ENCODE measurements at regions not wholly inside any gene's neighbourhood (a gene's known extent, or its start where the extent isn't known, plus 50 kb on each side); places are given as distances from the start of the nearest gene placed in this dataset.

- DNase-seq (ENCODE audit: low read depth in 2 of 2), result no peak
Observed at GRCh38 chr6:137353842-137354397, 134.7 kb upstream of the IFNGR1 start.

GRCh38 chr6:137353346-137353745, 134.2 kb upstream of the IFNGR1 start:
- DNase-seq (ENCODE audit: low read depth in 2 of 2), result no peak

GRCh38 chr6:137352859-137353258, 133.7 kb upstream of the IFNGR1 start:
- DNase-seq (ENCODE audit: low read depth in 2 of 2), result no peak

GRCh38 chr6:137351890-137352289, 132.7 kb upstream of the IFNGR1 start:
- DNase-seq (ENCODE audit: low read depth in 2 of 2), result no peak

DNA sequence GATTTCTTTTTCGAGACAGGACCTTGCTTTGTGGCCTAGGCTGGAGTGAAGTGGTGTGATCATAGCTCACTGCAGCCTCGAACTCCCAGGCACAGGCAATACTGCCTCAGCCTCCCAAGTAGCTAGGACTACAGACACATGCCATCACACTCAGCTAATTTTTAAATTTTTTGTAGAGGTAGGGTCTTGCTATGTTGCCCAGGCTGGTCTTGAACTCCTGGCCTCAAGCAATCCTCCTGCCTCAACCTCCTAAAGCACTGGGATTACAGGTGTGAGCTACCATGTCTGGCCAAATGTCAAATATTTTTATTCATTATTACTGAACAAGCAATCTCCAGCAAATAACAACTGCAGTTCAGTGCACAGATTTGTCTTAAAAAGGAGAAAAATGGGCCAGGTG, 131.7 kb upstream of the IFNGR1 start:
- no peak for DNase-seq (ENCODE audit: low read depth in 2 of 2)

DNA sequence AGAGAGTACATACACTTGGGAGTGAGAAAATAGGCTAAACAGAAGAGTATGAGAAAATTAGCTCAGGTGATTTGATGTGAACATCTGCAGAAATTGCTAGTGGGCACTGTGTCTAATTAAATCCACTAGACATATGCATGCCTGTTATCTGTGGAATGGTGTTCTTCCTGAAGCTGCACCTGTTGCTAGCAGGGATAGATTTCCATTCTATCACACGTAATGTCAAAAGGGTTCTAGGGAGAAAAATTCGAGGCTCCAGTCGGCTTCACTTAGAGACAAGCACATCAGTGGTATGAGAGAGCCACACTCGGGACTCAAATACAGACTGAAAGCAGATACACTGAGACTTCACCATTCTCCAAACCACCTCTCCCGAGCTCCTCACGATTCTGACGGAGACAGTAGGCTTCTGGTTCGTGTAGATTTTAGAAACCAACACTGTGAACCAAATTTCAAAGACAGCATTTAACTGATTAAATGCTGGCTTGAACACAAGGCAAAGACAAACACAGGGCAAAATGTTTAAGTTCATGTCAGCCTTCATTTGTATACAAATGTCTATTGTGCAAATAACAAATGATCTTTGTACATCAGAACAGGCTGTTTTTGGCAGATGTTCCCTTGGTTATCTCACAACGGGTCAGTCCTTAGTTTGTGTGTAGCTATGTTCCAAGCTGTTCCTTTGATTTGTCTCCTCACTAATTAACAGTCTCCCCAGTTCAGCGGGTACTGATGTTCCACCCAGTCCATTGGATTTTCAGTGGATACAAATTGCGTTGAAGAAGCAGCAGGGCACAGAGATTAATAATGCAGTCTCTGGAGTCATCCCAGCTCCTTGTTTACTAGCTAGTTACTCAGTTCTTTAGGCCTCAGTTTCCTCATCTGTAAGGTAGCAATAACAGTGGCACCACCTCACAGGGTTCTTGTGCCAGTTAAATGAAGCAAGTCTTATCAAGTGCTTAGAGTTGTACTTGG, 131.0 kb upstream of the IFNGR1 start:
- DNase-seq (ENCODE audit: low read depth in 2 of 2), result no peak

GRCh38 chr6:137348777-137349176, 129.6 kb upstream of the IFNGR1 start:
- no peak for DNase-seq (ENCODE audit: low read depth in 2 of 2)

- DNase-seq (ENCODE audit: low read depth in 2 of 2), result no peak
Observed at GRCh38 chr6:137343241-137343640, 124.1 kb upstream of the IFNGR1 start.

GRCh38 chr6:137342607-137343190, 123.5 kb upstream of the IFNGR1 start:
- DNase-seq (ENCODE audit: low read depth in 2 of 2), result no peak

GRCh38 chr6:137341681-137342195, 122.6 kb upstream of the IFNGR1 start:
- peak; percentile 24 to 40 for DNase-seq (ENCODE audit: low read depth in 2 of 2)

DNA sequence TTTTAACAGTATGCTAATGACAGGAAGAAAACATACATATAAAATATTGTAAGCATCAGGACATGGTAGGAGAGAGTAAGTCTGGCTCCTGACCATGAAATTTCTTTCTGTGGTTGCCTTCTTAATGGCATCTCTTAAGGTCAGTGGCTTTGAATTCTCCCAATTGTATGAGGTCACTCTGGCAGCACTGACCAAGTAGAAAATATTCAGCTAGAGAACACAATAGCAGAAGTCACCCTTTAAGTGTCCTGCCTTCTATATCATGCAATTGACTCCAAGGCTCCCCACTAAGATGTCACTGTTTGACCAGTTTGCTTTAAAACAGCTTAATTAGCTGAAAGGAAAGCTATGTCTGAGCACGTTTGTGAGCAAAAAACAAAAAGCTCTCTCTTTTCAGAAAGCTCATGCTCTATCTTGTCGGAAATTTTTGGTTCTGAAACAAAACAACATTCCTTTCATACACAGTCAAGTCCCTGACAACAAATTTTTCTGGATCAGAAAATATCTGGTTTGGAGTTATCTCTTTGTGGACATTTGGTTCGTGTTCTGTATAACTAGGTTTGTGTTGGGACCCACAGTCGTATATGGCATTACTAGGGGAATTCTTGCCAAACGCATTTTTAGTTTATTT, 120.9 kb upstream of the IFNGR1 start:
- no peak for DNase-seq (ENCODE audit: low read depth in 2 of 2)

DNA sequence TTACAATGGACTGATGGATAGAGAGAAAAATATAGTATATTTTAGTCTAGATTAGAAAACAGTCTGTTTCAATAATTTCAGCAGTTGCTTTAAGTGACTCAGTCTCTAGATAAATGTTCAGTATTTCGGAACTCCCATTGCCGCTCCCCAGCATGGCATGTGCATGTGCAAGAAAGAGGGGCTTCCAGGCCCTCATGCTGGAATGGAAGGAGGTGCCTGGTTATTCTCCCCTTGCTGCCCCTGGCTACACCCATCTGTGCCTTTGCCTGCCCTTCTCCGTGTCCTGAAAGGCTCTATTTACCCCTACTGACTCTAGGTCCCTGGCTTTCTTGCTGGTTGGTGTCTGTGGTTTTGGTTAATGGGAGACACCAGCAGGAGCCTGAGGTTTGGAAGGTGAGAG, 115.7 kb upstream of the IFNGR1 start:
- DNase-seq (ENCODE audit: low read depth in 2 of 2), result no peak

DNA sequence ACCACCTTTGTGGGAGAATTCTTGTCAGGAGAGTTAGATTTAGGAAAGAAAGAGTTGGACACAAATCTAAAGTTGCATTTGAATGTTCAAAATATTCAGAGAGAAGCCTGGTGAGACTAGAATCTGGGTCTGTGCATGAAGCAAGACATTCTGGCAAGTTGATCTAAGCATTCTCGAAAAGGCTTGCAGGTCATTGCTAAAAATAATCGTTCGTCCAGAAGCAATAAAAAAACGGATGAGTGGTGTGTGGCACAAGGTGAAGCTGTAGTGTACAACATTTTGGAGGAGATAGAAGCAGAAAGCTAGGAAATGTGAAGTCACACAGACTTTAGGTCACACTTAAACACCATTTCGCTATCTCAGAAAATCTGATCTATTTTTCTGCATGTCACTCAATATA, 114.9 kb upstream of the IFNGR1 start:
- DNase-seq (ENCODE audit: low read depth in 2 of 2), result no peak

DNA sequence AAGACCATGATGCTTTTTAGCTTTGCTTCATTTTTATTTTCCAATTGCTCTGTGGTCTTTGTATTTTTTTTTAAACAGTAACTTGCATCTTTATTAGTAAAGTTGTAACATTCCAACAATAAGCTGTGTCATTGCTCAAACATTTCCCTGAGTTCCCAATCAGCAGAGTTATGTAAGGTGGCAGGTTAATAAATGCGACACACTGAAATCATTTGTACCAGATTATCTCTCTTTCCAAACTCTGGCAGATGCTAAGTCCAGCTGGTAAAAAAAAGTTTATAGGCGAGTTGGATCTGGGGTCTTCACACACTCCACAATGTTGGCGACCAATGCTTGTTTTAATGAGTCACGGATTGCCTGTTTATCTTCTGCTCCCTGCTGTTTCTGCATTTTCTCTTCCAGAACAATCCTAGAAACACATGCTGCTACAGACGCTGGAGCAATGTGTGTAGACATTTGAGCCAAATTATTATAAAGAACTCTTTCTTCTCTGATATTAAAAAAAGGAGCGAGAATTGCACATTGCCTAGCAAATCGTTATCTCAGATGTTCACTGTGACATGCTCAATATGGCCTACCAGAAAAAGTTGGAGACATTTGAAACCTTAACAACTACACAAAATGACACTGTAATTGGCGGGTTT, 113.6 kb upstream of the IFNGR1 start:
- DNase-seq (ENCODE audit: low read depth in 2 of 2), result no peak

- no peak for DNase-seq (ENCODE audit: low read depth in 2 of 2)
Observed at GRCh38 chr6:137323860-137324259, 104.7 kb upstream of the IFNGR1 start.

GRCh38 chr6:137320271-137320670, 101.1 kb upstream of the IFNGR1 start:
- DNase-seq (ENCODE audit: low read depth in 2 of 2), result no peak

DNA sequence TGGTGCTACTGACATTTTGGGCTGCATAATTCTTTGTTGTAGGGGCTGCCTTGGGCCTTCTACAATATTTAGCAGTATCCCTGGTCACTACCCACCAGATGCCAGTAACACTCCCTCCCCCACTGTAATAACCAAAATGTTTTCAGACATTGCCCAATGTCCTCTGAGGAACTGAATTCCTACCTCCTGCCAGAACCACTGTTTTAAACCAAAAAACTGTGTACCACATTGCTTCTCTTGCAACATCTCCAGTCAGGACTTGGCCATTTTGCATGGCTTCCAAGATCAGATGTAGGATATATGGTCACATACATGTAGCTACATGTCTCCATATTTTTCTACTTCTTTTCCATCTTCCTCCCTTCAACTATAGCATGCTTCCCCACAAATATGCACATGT, 97.4 kb upstream of the IFNGR1 start:
- no peak for DNase-seq (ENCODE audit: low read depth in 2 of 2)

DNA sequence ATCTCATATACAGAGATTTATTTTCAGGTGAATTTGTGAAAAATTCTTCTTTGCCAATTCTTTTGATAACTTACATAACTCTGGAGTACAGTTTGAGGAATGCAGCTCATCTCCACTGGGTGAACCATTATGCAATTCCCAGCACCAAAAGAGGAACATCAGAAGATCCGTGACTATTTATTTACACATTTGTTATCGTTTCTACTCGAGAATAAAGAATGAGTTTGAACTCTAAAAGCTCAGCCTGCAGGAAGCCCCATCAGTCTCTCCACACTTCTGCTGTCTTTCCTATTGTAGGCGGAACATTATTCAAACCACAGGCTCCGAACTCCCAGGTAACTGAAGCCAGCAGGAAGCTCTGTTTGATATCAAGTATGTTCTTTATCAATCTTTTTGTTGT, 95.9 kb upstream of the IFNGR1 start:
- DNase-seq (ENCODE audit: low read depth in 2 of 2), result no peak

- DNase-seq (ENCODE audit: low read depth in 2 of 2), result peak; percentile 37 to 58
Observed at GRCh38 chr6:137313928-137314855, 95.0 kb upstream of the IFNGR1 start.

GRCh38 chr6:137313211-137313610, 94.0 kb upstream of the IFNGR1 start:
- no peak for DNase-seq (ENCODE audit: low read depth in 2 of 2)

DNA sequence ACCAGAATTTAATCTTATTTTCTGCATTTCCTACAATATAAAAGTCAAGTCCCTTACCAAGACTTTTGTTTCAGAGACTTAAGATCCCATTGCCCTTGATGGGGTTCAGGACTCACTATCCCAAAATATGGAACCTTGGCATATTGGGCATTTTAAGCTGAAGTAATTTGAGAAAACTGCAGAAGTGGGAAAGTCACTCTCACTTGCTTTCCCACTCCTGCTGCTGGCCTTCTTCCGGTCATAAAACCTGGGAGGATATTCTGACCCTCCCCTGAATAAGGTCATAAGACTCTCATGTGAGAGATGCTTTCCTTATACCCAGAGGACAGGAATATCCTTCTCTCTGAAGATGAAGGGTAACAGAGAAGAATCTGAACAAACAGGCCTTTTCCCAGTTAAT, 92.8 kb upstream of the IFNGR1 start:
- no peak for DNase-seq (ENCODE audit: low read depth in 2 of 2)
